Activated CD4-positive, alpha-beta T cell treated with anti-CD3 and anti-CD28 coated beads, Interleukin-2, amount 50 U/mL, for 4 hours (primary cell): ENCODE measurements at regions not wholly inside any gene's neighbourhood (a gene's known extent, or its start where the extent isn't known, plus 50 kb on each side); places are given as distances from the start of the nearest gene placed in this dataset.
"Not testable (repeated sequence)": the region's sequence is repeated elsewhere in the genome, so short reads cannot be mapped to it uniquely, and the experiment has no call there.

Experiments
- DNase-seq, 2 experiments: peaks; one replicate each; pipeline ENCODE4 v3.0.0-alpha.2; 2020

DNA sequence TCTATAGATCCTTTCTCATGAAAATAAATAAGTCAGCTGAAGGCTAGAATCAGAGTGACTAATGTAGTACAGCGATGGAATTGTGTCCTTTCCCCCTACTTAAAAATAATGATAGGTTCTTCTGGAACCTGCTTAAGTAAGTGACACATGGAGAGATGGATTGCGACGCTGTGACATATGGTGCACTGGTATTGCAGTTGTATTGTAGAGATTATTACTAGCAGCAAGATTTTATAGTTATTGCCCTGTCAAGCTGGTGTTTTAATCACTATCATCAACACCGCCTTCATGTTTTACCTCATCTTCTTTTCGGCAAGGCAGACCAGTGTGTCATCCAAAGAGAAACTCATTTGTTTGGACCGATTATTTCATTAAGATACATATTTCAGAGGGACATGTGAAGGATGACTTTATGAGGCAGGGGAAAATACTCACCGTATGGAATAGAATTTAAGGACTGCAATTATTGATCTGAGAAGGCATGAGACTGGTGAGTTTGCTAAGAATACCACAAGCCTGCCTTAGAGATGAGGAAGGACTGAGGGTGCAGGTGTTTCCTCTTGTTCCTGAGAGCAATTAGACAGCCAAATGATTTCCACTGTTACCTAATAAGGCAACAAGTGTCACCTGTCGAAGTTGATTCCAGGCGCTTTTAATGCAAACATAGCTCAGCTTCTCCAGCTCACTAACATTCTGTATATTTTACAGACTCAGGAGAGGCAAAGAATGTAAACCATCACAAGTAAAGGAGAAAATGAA, 1855.5 kb downstream of the MAT2B start:
- no peak for DNase-seq

GRCh38 chr5:165370233-165370632, 1864.8 kb downstream of the MAT2B start:
- no peak for DNase-seq

DNA sequence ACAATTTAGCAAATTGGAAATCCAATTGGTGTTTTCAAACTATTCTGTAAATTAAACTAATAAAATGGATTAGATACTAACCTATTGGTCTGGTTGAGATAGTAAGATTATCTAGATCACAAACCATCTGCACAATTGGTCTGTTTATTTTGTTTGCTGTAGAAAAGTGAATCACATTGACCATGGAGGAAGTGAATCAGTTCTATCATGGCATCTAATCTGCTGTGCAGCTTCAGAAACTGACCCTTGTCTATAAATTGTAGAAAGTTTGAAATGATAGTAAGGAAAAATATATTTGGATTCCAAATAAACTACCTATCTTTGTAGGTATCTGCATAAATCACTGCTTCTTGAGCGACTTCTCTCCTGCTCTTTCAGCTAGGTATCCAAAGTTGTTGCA, 1865.4 kb downstream of the MAT2B start:
- DNase-seq, result no peak

DNA sequence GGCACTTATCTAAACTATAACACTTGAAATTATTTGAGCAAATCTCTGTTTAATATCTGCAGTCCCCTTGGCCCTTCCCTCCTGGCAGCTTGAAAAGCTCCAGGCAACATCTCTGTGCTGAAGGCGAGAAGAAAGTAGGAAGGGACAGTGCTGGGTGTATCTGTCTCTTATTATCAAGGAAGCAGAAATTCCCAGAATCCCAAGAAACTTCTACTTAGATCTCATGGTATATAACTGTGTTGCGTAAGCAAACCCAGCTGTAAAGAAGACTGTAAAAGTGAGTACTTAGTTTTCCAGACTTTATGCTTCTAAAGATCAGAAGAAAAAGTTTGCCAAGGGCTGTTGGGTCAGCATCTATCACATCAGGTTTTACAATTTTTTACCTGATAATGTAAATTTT, 1869.8 kb downstream of the MAT2B start:
- DNase-seq, result no peak

DNA sequence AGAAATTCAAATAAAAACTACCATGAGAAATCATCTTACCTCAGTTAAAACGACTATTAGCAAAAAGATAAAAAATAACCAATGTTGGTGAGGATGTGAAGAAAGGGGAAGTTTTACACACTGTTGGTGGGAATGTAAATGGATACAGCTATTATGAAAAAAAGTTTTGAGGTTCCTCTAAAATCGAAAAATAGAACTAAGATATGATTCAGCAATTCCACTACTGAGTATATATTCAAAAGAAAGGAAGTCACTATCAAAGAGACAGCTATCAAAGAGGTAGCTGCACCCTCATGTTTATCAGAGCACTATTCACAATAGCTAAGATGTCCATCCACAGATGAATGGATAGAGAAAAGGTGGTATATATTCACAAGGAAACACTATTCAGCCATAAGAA, 1888.4 kb downstream of the MAT2B start:
- DNase-seq, result no peak

GRCh38 chr5:165397516-165397915, 1892.1 kb downstream of the MAT2B start:
- no peak for DNase-seq

DNA sequence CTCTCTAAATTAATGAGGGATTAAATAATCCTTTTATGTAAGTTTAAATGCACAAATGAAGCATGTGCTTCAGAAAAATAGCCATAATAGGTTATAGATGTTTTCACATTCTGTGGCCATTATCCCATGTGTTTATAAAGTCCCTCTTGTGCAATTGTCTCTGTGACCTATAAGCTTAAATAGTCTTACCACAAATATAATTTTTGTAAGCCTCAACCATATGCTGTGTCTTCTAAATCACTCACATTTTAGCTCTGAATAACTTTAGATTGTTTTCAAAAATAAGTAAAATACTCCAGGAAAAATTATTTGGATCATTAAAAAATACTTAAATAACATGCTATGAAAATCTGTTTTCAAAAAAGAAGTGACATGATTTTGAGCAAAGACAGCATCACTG, 1894.7 kb downstream of the MAT2B start:
- DNase-seq, result no peak

DNA sequence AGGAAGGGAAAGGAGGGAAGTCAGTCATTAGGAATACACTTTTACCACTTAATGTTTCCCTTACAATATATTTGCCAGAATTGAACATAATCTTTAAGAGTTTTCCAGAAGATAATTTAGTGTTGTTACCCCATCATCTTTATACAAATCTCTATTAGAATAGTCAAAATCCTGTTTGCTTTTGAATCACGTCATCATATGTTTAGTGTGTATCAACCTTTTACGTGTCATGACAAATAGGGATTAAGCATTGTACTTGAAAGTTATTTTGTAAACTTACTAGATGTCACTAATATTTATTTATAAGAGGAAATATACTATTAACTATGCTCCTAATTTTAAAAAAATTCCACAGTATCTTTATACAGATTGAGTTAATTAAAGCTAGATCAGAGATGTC, 1899.5 kb downstream of the MAT2B start:
- DNase-seq, result no peak

DNA sequence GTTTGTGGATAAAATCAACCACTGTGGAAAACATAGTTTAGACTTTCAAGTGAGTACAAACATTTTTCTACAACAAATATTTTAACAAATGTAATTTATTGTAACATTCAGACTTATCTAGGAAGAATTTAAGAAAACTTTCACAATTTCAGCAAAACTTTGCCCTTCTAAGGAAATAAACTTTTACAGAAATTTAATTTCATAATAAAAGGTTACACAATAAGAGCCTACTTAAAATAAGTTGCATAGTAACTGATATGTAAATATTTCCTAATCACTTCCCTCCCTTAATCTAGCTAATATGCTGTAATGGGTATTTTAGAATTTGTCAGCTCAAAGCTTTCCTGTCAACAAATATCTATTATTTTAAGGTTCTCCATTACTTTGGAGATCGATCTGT, 1899.9 kb downstream of the MAT2B start:
- DNase-seq, result no peak

DNA sequence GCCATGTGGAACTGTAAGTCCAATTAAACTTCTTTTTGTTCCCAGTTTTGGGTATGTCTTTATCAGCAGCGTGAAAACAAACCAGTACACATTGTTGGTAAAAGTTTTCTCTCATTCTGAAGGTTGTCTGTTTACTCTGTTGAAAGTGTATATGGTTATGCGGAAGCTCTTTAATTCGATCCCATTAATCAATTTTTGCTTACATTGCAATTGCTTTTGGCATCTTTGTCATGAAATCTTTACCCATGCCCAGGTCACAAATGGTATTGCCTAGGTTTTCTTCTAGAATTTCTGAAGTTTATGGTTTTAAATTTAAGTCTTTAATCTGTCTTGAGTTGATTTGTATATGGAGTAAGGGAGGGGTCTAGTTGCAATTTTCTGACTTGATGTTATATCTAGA, 1901.9 kb downstream of the MAT2B start:
- DNase-seq, result no peak

- no peak for DNase-seq
These were observed 1905.1 kb downstream of the MAT2B start for GRCh38 chr5:165410476-165410875.

- not testable (repeated sequence) for DNase-seq
These were observed 1906.1 kb downstream of the MAT2B start for GRCh38 chr5:165411532-165411931.

GRCh38 chr5:165420493-165420892, 1915.1 kb downstream of the MAT2B start:
- no peak for DNase-seq

- DNase-seq, result no peak
These were observed 1918.4 kb downstream of the MAT2B start for GRCh38 chr5:165423697-165424299.

DNA sequence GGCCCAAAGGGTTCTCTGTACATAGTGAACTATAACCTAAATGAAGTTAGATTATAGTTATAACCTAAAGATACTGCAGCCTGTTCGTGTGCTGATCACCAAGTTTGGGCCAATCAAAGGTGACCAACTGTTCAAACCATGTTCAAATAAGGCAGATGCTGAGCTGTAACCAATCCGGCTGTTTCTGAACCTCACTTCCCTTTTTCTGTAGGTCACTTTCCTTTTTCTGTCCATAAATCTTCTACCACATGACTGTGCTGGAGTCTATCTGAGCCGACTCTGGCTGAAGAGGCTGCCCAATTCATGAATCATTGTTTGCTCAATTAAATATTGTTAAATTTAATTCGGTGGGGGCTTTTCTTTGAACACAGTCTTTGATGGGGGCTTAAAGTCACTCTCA, 1920.2 kb downstream of the MAT2B start:
- no peak for DNase-seq

DNA sequence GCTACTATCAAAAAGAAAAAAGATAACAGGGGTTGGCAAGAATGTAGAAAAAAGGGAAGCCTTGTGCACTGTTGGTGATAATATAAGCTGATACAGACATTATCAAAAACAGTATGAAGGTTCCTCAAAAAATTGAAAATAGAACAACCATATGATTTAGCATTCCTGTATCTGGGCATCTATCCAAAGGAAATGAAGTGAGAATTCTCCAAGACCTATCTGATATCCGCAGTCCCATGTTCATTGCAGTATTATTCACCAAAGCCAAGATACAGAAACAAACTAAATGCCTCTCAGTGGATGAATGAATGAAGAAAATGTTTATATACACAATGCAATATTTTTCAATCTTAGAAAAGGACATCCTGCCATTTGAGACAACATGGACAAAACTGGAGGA, 1943.3 kb downstream of the MAT2B start:
- no peak for DNase-seq

GRCh38 chr5:165457859-165458481, 1952.6 kb downstream of the MAT2B start:
- DNase-seq, result no peak

DNA sequence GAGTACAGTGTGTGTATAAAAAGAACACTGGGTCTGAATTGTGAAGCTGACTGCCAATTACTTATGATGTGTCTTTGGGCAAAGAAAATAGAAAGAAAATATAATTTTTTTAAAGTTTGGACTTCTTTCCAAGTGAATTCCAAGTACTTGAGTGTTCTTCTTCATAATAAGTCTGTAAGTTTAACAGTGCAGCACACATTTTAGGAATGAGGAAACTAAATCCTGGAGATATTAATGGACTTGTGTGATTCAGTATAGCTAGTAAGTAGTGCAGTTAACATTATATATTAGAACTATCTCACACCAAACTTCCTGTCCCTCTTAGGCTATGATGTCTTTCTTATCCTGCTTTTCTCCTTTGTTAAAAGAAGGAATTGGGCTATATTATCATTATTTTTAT, 1953.8 kb downstream of the MAT2B start:
- DNase-seq, result no peak

DNA sequence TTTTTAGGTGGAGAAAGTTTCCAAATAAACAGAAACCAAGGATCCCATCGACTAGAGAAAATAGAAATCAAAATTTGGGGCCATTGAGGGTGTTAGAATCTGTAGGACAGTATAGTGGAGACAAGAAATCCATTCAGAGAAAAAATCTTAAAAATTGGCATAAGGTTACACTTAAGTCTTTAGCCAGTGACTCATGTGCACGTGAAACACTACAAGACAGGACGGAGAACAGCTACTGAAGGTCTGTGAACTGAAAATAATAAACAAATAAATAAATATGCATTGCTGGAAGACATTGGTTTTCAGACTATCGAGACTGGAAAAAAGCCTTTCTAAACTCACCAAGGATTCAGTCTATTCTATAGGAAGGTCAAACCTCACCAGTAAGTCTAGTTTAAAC, 1955.5 kb downstream of the MAT2B start:
- no peak for DNase-seq

GRCh38 chr5:165477546-165477945, 1972.1 kb downstream of the MAT2B start:
- DNase-seq, result no peak

DNA sequence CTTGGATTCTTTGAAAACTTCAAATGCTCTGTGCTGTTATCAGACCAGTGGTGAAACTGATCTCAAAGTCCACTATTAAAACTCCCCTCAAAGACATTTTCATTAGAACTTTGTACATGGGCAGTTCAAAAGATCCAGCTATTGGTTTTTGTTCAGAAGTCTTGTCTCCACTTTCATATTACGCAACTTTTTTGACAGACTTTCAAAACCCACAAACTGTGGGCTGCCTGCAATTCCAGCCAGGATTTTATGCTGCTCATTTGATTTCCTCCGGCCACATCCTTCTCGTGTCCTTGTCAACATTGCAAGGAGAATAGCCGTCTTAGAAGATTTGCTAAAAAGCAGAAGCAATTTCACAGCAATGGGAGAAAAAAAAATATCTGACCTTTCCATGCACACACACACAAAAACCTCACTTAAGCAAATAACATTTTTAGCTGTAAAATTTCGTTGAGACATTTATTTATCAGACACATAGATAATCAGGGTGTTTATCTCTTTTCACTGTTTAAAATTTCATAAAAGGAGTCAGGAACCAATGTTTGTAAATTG, 1990.5 kb downstream of the MAT2B start:
- DNase-seq, result no peak

GRCh38 chr5:165497707-165498106, 1992.3 kb downstream of the MAT2B start:
- no peak for DNase-seq

DNA sequence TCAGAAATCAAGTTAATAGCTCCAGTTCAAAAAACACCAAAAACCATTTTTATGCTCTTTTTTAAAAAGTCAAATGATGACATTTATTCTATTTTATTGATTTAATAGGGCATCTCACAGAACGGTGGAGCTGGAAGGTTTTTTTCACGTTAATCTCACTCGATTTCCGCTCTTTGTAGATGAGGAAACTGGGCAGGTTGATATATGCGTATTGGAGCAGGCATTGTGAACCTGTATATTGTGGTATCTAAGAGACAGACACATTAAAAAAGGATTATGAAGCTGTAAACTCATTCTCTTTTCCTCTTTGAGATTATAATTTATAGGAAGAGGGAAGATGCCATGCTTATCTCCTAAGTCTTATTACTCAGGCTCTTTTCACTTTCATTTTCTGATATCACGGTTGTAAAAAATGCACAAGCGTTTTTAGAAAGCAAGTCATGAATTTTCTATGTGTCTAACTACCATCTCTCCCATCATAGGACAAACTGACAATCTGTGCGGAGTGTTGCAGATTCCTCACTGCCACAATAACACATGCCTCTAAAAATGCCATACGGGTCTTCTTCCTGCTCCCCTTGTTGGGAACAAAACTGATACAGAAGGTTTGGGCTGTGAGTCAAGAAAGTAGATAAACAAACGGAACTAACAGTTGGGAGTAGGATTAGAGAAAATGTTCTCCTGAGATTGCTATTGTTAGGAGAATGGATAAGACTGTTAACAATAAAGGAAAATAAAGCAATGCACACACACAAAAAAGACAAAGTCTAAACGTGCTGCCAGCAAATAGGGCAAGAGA, 1997.7 kb downstream of the MAT2B start:
- DNase-seq, result no peak
